GM18861 (cell line): ENCODE measurements at regions not wholly inside any gene's neighbourhood (a gene's known extent, or its start where the extent isn't known, plus 50 kb on each side); places are given as distances from the start of the nearest gene placed in this dataset.
"Not testable (repeated sequence)": the region's sequence is repeated elsewhere in the genome, so short reads cannot be mapped to it uniquely, and the experiment has no call there.

Experiments used
- ATAC-seq: cut with Tn5 transposase; IDR thresholded peaks from one replicate; pipeline ENCODE4 v1.9.1; 2021; ENCODE audit not compliant: unreplicated experiment

DNA sequence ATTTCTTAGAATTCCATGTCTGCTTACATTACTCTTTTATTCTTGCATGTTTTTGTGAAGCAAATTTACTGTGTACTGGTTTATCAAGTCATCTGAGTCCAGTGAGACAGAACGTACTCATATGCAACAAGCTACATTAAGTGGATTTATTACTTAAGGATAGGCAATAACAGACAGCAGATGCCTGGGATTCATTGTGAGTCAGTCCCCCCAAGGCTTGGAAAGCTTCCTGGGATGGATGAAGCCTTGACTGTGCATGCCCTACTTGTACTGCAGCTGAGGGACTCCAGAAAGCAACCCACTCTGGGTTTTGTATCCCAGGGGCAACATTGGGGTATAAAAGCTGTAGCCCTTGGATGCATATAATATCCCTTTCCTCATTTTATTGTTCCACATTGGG, 113.4 kb upstream of the RAB18 start:
- ATAC-seq = no peak

- ATAC-seq = no peak
Observed at GRCh38 chr10:27388761-27389399, 115.2 kb upstream of the RAB18 start.

DNA sequence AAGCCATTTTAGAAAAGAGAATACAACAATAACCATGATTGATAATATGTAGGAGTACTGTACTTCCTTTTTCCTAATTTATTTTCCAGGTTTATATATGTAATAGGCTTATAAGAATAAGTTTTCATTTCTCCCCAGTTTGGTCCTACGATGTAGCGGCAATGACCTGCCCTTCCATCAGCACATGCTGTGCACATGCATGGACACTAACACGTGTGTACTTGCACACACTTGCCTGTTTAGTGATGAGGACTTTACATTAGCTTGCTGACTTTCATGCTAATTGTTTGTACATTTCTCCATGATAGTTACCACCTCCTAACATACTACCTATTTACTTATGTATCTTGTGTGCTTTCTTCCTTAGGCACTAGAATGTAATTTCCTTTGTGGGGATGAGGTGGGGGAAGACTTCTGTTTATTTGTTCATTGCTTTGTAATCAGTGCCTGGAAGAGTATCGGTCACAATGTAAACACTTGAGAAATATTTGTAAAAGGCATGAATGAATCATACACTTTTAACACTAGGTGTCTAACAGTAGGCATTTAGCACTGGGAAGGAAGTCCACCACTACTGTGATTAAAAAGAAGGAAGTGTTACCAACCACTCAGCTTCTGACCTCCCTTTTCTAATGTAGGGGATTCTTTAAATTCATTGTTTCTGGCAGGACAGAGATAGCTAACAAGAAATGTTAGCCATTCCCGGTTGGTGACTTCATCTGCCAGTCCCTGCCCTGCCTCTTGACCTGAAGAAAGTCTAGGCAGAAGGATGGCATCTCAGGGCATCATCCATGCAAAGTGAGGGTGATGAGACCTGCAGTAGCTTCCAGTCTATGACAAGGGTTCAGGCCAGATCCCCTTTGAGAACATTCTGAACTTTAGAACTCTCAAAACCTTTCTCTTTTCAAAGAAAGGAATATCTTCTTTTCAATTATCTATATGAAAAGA, 120.2 kb upstream of the RAB18 start:
- ATAC-seq = no peak

DNA sequence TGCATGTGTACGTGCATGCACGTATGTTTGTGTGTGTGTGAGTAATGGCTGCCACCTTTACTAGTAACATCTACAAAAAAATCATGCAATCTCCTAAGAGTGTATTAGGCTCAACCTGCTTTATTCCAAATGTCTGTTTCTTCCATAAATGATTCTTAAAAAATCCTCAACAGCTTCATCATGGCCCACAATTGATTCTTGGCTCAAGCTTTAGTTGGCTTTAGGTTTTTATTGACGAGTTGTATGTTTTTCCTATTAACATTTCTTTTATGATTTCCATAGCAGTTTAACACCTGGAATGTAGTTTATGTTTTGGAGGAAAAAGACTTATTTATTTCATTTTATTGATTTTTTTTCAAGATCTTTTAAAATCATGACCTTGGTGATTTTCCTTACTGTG, 121.9 kb upstream of the RAB18 start:
- ATAC-seq = no peak

- no peak for ATAC-seq
Observed at GRCh38 chr10:27380929-27381358, 123.2 kb upstream of the RAB18 start.

- ATAC-seq = not testable (repeated sequence)
Observed at GRCh38 chr10:27379041-27379440, 125.1 kb upstream of the RAB18 start.

- no peak for ATAC-seq
Observed at GRCh38 chr10:27373566-27374160, 130.4 kb upstream of the RAB18 start.

DNA sequence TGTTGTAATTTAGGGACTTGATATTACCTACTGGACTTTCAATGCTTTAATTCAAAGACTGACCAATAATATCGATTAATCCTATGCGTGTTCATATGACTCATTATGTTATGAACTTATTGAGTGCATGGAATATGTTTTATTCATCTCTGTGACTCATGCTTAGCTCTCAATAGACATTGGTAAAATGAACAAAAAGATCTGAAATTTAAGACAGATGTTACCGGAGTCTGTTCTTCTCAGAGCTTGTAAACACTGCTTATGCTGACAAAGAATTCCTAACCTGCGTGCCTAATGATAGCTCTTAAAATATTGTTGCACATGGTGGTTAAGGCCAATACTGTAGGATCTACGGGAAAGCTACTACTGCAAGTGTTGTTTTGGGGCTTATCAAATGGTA, 131.5 kb upstream of the ACBD5 start:
- no peak for ATAC-seq

DNA sequence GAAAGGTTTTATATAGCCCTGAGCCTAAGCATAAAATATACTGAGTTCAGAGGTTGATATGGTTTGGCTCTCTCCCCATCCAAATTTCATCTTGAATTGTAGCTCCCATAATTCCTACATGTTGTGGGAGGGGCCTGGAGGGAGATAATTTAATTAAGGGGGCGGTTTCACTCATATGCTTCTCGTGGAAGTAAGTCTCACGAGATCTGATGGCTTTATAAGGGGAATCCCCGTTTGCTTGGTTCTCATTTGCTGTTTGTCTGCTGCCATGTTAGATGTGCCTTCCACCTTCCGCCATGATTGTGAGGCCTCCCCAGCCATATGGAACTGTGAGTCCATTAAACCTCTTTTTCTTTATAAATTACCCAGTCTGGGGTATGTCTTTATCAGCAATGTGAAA, 130.8 kb upstream of the ACBD5 start:
- ATAC-seq = not testable (repeated sequence)

- no peak for ATAC-seq
Observed at GRCh38 chr10:27369880-27370279, 129.3 kb upstream of the ACBD5 start.

GRCh38 chr10:27368706-27369105, 128.1 kb upstream of the ACBD5 start:
- ATAC-seq = no peak

- peak; percentile 45 for ATAC-seq
Observed at GRCh38 chr10:27366769-27367168, 126.2 kb upstream of the ACBD5 start.

- no peak for ATAC-seq
Observed at GRCh38 chr10:27364028-27364427, 123.4 kb upstream of the ACBD5 start.

GRCh38 chr10:27360581-27361172, 120.1 kb upstream of the ACBD5 start:
- peak; percentile 83 for ATAC-seq

- no peak for ATAC-seq
Observed at GRCh38 chr10:27359792-27360355, 119.3 kb upstream of the ACBD5 start.

DNA sequence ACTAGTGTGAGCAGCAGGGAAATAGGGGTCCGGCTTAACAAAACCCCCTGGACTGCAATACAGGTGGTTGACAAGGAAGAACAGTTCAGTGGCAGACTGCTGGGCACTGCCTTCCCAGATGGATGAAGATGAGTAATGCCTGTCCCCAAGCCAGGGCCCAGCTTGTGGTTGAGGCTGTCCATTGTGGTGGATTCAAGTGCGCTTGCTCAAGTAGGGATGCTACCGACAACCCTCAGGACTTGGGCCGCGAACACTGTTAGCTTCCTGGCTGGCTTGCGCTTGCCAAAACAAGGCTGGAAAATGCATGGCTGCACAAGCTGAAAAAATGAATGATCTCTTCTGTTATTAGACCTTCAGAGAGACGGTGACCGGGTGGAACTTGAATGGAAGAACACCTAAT, 116.1 kb upstream of the ACBD5 start:
- no peak for ATAC-seq

GRCh38 chr10:27355918-27356573, 115.4 kb upstream of the ACBD5 start:
- no peak for ATAC-seq

- peak; percentile 80 for ATAC-seq
Observed at GRCh38 chr10:27354643-27355270, 114.2 kb upstream of the ACBD5 start.

DNA sequence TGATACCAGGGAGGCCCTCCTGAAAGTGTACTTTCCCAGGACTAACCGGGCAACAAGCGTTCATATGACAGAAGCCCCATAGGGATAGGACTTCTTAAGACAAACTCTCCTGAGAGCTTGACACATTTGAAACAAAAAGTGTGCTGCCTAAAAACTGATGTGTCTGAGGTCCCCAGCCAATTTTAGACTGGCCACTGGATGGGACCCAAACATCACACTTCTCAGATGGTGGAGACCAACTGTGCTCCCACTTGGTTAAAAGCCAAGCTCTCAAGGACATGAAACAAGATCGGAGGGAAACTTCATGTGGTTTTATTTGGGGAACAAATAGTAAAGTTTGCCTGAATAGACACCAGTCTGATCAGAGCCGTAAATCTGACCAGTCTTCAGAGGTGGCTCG, 113.5 kb upstream of the ACBD5 start:
- peak; percentile 7 for ATAC-seq

GRCh38 chr10:27349987-27350386, 109.4 kb upstream of the ACBD5 start:
- ATAC-seq = no peak
